ENCODE measurements at regions not wholly inside any gene's neighbourhood (a gene's known extent, or its start where the extent isn't known, plus 50 kb on each side); places are given as distances from the start of the nearest gene placed in this dataset.

DNA sequence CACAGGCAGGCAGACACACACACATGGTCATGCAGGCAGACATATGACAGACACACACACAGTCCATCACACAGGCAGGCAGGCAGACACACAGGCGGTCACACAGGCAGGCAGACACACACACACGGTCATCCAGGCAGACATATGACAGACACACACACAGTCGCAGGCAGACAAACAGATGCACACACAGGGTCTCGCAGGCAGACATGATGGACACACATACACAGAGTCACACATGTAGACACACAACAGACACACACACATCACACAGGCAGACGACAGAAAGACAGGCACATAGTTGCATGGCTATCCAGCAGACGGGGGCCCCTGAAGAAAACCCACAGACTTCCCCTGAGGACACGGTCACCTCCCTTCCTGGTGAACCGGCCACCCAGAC, 135.4 kb downstream of the NCOR2 start:
- TF ChIP-seq CTCF (IDR thresholded peaks at IDR 0.05) (no peak), POLR2AphosphoS5 (IDR thresholded peaks at IDR 0.05) (no peak), POLR2A (IDR thresholded peaks at IDR 0.05; ENCODE audit: low read depth) (no peak)
